Common myeloid progenitor, CD34-positive (primary cell): ENCODE measurements at regions not wholly inside any gene's neighbourhood (a gene's known extent, or its start where the extent isn't known, plus 50 kb on each side); places are given as distances from the start of the nearest gene placed in this dataset.
"Not testable (repeated sequence)": the region's sequence is repeated elsewhere in the genome, so short reads cannot be mapped to it uniquely, and the experiment has no call there.

ENCODE experiments used
- CTCF ChIA-PET: fragments of 350-600 bp; sonication (Branson Sonifier 250); formaldehyde crosslinking; loops from one replicate; lab custom pipeline; 2021; ENCODE audit warnings: antibody characterized with exemption; lab: Charles Lee
- POLR2A ChIA-PET: fragments of 350-600 bp; sonication (Branson Sonifier 250); formaldehyde crosslinking; loops from one replicate; lab custom pipeline; 2021; ENCODE audit warnings: antibody characterized with exemption; lab: Charles Lee
- DNase-seq, 3 donors: peaks; one replicate each; pipeline versions ENCODE4 v3.0.0 to v3.0.0-alpha.2; 2013
- H3K27ac ChIP-seq, 2 experiments: 1 replicate in 1 of 2; 2 replicates in 1 of 2; pipeline ENCODE4 v1.7.0; 2013; ENCODE audit warnings: inconsistent platforms in 2 of 2, low read length in 2 of 2, mild to moderate bottlenecking in 2 of 2, low read depth in 1 of 2, moderate library complexity in 1 of 2; ENCODE audit not compliant: severe bottlenecking in 2 of 2, insufficient read depth in 1 of 2, poor library complexity in 1 of 2
- H3K27me3 ChIP-seq, 5 experiments: replicated peaks in 2 of 5; 1 replicate in 3 of 5; 2 replicates in 2 of 5; pipeline versions ENCODE4 v1.6.1 to v1.7.0; 2013; ENCODE audit warnings: low read length in 4 of 5, mild to moderate bottlenecking in 2 of 5, moderate library complexity in 2 of 5, inconsistent platforms in 1 of 5; ENCODE audit not compliant: insufficient read depth in 5 of 5, control insufficient read depth in 4 of 5
- H3K36me3 ChIP-seq, 4 experiments: 1 replicate in 2 of 4; 2 replicates in 2 of 4; pipeline versions ENCODE4 v1.6.1 to v1.7.0; 2013; ENCODE audit warnings: low read length in 3 of 4, control low read depth in 1 of 4, mild to moderate bottlenecking in 1 of 4; ENCODE audit not compliant: control insufficient read depth in 4 of 4, insufficient read depth in 4 of 4
- H3K4me1 ChIP-seq, 4 experiments: 1 replicate in 3 of 4; 2 replicates in 1 of 4; pipeline versions ENCODE4 v1.6.1 to v1.7.1; 2013; ENCODE audit warnings: low read length in 3 of 4, mild to moderate bottlenecking in 3 of 4, control low read depth in 1 of 4, inconsistent platforms in 1 of 4, moderate library complexity in 1 of 4; ENCODE audit not compliant: control insufficient read depth in 4 of 4, insufficient read depth in 4 of 4; ENCODE audit errors: control extremely low read depth in 1 of 4
- H3K4me3 ChIP-seq, 7 experiments: 1 replicate in 4 of 7; 2 replicates in 3 of 7; pipeline versions ENCODE4 v1.5.1 to v1.7.0; 2013; ENCODE audit warnings: mild to moderate bottlenecking in 7 of 7, low read length in 6 of 7, moderate library complexity in 6 of 7, inconsistent platforms in 2 of 7, low read depth in 2 of 7, control low read depth in 1 of 7; ENCODE audit not compliant: insufficient read depth in 4 of 7, control insufficient read depth in 1 of 7; ENCODE audit errors: extremely low read depth in 1 of 7
- H3K9me3 ChIP-seq, 5 experiments: 1 replicate in 4 of 5; 2 replicates in 1 of 5; pipeline versions ENCODE4 v1.6.1 to v1.7.1; 2013; ENCODE audit warnings: low read length in 4 of 5, mild to moderate bottlenecking in 2 of 5, inconsistent platforms in 1 of 5, low read depth in 1 of 5, moderate library complexity in 1 of 5; ENCODE audit not compliant: control insufficient read depth in 4 of 5, insufficient read depth in 2 of 5; ENCODE audit errors: control extremely low read depth in 1 of 5
- WGBS: methylation state at CpG from one replicate; pipeline ENCODE4 v1.1.5; 2013; ENCODE audit not compliant: insufficient coverage; 5-methylcytosine and 5-hydroxymethylcytosine counted together

DNA sequence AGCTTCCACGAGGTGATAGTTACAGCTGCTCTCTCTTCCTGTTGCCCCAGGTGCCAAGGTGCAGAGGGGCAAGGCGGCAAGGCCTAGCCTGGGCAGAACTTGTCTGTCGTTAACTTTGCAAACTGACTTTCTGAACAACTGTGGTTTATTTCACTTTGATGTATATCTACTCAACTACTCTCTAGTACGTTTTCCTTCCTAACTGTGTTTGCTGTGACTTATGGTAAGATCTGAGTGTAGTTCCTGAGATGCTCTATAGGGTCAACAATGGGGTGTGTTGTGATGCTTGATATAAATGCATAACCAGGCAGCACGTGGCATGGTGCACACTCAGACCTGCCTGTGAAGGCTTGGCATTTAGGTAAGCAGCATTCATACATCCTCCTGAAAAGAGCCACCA, 77.1 kb downstream of the TRIM43 start:
- H3K27ac ChIP-seq, POLR2A ChIA-PET, H3K4me3 ChIP-seq, H3K36me3 ChIP-seq, CTCF ChIA-PET, H3K4me1 ChIP-seq, H3K27me3 ChIP-seq, H3K9me3 ChIP-seq, DNase-seq: not testable (repeated sequence)
- WGBS, result 53% methylated on average over 3 of the region's 5 CpGs

DNA sequence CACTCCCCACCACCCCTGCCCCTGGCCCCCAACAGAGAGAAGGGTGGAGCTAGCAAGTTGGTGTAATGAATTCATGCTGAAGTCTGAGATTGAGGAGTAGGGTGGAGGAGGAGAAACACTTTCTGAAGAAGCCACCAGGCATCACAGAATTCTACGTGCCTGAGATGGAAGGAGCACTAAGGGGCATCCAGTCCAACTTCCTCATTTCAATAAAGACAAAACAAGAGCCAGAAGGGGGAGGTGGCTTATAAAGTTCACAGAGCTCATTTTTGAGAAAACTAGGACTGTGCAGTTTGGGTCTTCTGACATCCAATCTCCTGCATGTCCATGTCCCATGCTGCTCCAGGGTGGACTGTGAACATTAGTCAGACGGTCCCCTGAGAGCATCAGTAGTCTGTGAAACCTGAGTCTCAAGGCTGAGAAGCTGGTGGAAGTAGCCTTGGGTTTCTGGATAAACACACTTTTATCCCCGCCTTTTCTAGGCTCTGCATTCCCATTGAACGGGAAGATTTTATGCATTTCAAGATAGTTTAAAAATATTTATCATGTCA, 77.7 kb downstream of the TRIM43 start:
- H3K9me3 ChIP-seq, result no peaks in the 10 kb centered on the region
- H3K27ac ChIP-seq, result no peak overlapping the region
- DNase-seq, result peak in 2 of 3 donors; percentile 59 to 73
- H3K27me3 ChIP-seq, result peaks cover 0 to 6% (median 1%) of the 10 kb centered on the region in 5 experiments
- H3K4me3 ChIP-seq, result no peak overlapping the region
- peaks cover 0 to 7% (median 4%) of the 10 kb centered on the region in 4 experiments for H3K4me1 ChIP-seq
- WGBS, result 14% methylated on average over 1 of the region's 4 CpGs
- ChIA-PET POLR2A (interaction anchor here (0.6 kb wide), 1 partner anchor 77 kb away, joined by 3 read pairs; no protein-coding TSS in a partner anchor), CTCF (no interaction called here)
- H3K36me3 ChIP-seq, result no peaks in the 10 kb centered on the region

DNA sequence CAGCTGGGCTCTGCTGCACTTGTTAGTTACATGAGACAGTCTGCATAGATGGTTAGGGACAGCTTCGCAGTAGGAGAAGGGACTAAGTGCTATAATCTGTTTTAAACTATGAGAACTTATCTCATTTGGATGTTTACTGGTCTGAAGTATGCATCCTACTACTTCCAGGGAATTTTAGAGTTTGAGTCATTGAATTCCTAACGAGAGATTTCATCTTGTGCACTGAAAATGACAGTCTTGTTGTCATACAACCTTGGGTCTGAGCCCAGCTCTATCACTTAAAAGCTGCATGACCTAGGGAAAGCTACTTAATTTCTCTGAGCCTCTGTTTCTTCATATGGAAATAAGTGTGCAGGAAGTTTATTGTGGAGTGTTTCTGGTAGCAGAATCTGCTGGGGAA, 78.4 kb downstream of the TRIM43 start:
- H3K4me3 ChIP-seq, result no peak overlapping the region
- no peak for DNase-seq
- 100% methylated on average over 1 of the region's 2 CpGs for WGBS
- H3K27me3 ChIP-seq, result peaks cover 0 to 6% (median 1%) of the 10 kb centered on the region in 5 experiments
- ChIA-PET CTCF (no interaction called here), POLR2A (interaction anchor here (0.6 kb wide), 1 partner anchor 76 kb away, joined by 3 read pairs; no protein-coding TSS in a partner anchor)
- H3K27ac ChIP-seq, result no peak overlapping the region
- H3K36me3 ChIP-seq, result no peaks in the 10 kb centered on the region
- peaks cover 0 to 7% (median 4%) of the 10 kb centered on the region in 4 experiments for H3K4me1 ChIP-seq
- H3K9me3 ChIP-seq, result no peaks in the 10 kb centered on the region

DNA sequence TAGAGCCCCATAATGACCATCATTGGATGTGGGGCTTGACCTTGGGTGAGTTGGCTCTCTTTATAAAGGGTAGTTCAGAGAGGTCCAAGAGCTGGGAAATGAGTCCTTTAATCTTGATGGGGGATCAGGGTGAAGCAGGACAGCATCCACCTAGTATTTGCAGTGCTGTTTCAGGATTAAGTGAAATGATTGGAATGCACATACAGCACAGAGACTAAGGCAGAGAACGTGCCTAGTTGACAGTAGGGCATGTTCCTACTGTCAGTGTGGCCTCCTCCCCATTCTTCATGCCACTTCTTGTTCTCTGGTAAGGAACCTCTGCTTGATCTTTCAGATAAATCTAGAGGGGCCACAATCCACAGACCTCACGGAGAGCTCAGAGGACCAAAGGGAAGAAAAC, 78.9 kb downstream of the TRIM43 start:
- no peak for DNase-seq
- 100% methylated on average over 2 of the region's 2 CpGs for WGBS

DNA sequence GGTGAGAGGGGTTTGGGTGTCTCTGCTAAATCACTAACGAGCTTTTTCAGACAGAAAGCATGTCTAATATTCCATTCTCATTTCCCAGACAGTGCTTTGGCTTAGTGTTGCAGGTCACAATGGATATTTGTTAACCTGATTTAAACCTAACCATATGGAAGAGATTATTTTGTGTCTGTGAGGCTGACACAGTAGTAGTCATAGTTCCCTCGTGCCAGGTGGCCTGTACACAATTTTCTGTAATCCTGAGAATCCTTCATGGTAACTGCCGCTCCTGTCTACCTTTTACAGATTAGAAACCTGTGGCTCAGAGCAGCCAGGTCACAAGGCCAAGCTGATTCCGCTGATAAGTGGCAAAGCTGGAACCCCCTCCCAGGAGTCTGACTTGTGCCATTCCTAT, 79.4 kb downstream of the TRIM43 start:
- H3K4me3 ChIP-seq, H3K27ac ChIP-seq, CTCF ChIA-PET, H3K4me1 ChIP-seq, POLR2A ChIA-PET, H3K27me3 ChIP-seq, H3K9me3 ChIP-seq, H3K36me3 ChIP-seq, DNase-seq: not testable (repeated sequence)
- WGBS, result 100% methylated on average over 3 of the region's 4 CpGs

More for the DNA sequence above, 78.9 kb downstream of the TRIM43 start:
- H3K27ac ChIP-seq, result no peak overlapping the region
- H3K4me1 ChIP-seq, result peaks cover 0 to 7% (median 4%) of the 10 kb centered on the region in 4 experiments
- H3K36me3 ChIP-seq, result no peaks in the 10 kb centered on the region
- ChIA-PET CTCF (no interaction called here), POLR2A (no interaction called here)
- H3K4me3 ChIP-seq, result no peak overlapping the region
- peaks cover 0 to 7% (median 4%) of the 10 kb centered on the region in 5 experiments for H3K27me3 ChIP-seq
- H3K9me3 ChIP-seq, result no peaks in the 10 kb centered on the region

DNA sequence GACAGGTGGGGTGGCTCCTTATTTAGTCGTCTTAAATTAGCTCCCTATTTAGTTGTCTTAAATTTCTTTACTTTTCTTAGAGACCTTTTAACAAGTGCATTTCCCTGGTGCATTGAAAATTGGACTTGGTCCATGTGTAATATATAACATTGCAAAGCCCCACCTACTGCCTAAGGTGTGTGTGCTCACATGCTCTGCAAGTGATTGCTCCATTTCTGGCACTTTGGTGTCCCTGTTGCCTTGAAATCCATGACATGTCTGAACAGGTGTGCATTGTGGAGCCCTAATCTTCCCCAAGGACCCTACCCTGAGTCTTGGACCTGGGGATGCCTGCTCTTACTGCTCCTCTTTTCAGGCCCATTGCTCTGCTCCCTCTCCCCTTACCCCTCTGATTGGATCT, 80.2 kb downstream of the TRIM43 start:
- WGBS, result no CpG with 5 or more reads among the region's 1 CpG
- H3K27ac ChIP-seq, DNase-seq, CTCF ChIA-PET, H3K4me1 ChIP-seq, H3K27me3 ChIP-seq, H3K4me3 ChIP-seq, H3K9me3 ChIP-seq, POLR2A ChIA-PET, H3K36me3 ChIP-seq: not testable (repeated sequence)

DNA sequence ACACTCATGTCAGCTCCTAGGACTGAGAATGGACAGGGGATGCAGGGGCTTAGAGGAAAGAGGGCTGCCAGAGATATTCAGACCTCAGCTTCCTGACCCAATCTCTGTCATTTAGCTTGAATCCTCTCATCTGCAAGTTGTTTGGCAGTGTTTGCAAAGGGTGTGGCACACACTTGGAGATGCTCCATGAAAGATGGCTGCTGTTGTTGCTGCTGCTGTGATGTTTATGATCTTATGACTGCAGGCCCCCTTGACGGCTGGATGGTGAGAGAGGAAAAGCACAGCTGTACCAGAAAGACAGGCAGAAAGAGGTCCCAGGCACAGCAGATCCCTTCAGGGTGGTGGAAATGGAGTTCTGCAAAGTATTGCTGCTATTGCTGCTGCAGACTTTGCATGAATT, 80.7 kb downstream of the TRIM43 start:
- H3K9me3 ChIP-seq, H3K27me3 ChIP-seq, H3K4me1 ChIP-seq, DNase-seq, H3K36me3 ChIP-seq, H3K4me3 ChIP-seq, POLR2A ChIA-PET, H3K27ac ChIP-seq, CTCF ChIA-PET: not testable (repeated sequence)
- WGBS, result no CpG with 5 or more reads among the region's 1 CpG
